Mesenchymal stem cell (in vitro differentiated cells and primary cell): ENCODE measurements at regions not wholly inside any gene's neighbourhood (a gene's known extent, or its start where the extent isn't known, plus 50 kb on each side); places are given as distances from the start of the nearest gene placed in this dataset.

Experiments
- DNase-seq: peaks from one replicate; pipeline ENCODE4 v3.0.0-alpha.2; 2013
- H2AFZ ChIP-seq: one replicate; pipeline ENCODE4 v1.6.1; 2013; ENCODE audit warnings: low read depth, mild to moderate bottlenecking, control low read depth, inconsistent platforms, low read length, moderate library complexity
- H2AK5ac ChIP-seq: 2 replicates; pipeline ENCODE4 v1.6.1; 2013; ENCODE audit warnings: low read length, moderate library complexity, mild to moderate bottlenecking, inconsistent platforms; ENCODE audit not compliant: severe bottlenecking
- H2BK120ac ChIP-seq: one replicate; pipeline ENCODE4 v1.6.1; 2013; ENCODE audit warnings: low read depth, mild to moderate bottlenecking, inconsistent platforms, low read length, moderate library complexity
- H2BK12ac ChIP-seq, 2 experiments: one replicate each; pipeline ENCODE4 v1.6.1; 2013; ENCODE audit warnings: inconsistent platforms in 2 of 2, low read length in 2 of 2, mild to moderate bottlenecking in 2 of 2, moderate library complexity in 2 of 2, control low read depth in 1 of 2
- H2BK15ac ChIP-seq: one replicate; pipeline ENCODE4 v1.6.1; 2013; ENCODE audit warnings: mild to moderate bottlenecking, low read depth, inconsistent platforms; ENCODE audit not compliant: poor library complexity, severe bottlenecking
- H2BK5ac ChIP-seq: 2 replicates; pipeline ENCODE4 v1.6.1; 2013; ENCODE audit warnings: low read depth, mild to moderate bottlenecking, low read length, control low read depth, inconsistent platforms; ENCODE audit not compliant: poor library complexity, severe bottlenecking
- H3K14ac ChIP-seq, 2 experiments: one replicate each; pipeline ENCODE4 v1.6.1; 2013; ENCODE audit warnings: inconsistent platforms in 2 of 2, low read length in 2 of 2, control low read depth in 1 of 2, mild to moderate bottlenecking in 1 of 2, moderate library complexity in 1 of 2
- H3K18ac ChIP-seq, 2 experiments: one replicate each; pipeline ENCODE4 v1.6.1; 2013; ENCODE audit warnings: inconsistent platforms in 2 of 2, low read length in 2 of 2, control low read depth in 1 of 2, low read depth in 1 of 2, mild to moderate bottlenecking in 1 of 2
- H3K23ac ChIP-seq, 2 experiments: one replicate each; pipeline ENCODE4 v1.6.1; 2013; ENCODE audit warnings: inconsistent platforms in 2 of 2, low read length in 2 of 2, mild to moderate bottlenecking in 2 of 2, moderate library complexity in 2 of 2, control low read depth in 1 of 2
- H3K27ac ChIP-seq: 2 replicates; pipeline ENCODE4 v1.5.1; 2013; ENCODE audit warnings: mild to moderate bottlenecking, moderate library complexity, low read length, control low read depth, inconsistent platforms; ENCODE audit not compliant: poor library complexity, severe bottlenecking
- H3K27me3 ChIP-seq, 2 experiments: 2 replicates each; pipeline versions ENCODE4 v1.6.1 to v1.7.0; 2013; ENCODE audit warnings: low read length in 2 of 2, mild to moderate bottlenecking in 2 of 2, moderate library complexity in 2 of 2, control low read depth in 1 of 2, inconsistent platforms in 1 of 2; ENCODE audit not compliant: control insufficient read depth in 1 of 2, insufficient read depth in 1 of 2
- H3K36me3 ChIP-seq, 2 experiments: 2 replicates each; pipeline versions ENCODE4 v1.6.1 to v1.7.0; 2013; ENCODE audit warnings: low read length in 2 of 2, control low read depth in 1 of 2, inconsistent platforms in 1 of 2, low read depth in 1 of 2, mild to moderate bottlenecking in 1 of 2; ENCODE audit not compliant: insufficient read depth in 2 of 2, control insufficient read depth in 1 of 2
- H3K4ac ChIP-seq, 2 experiments: one replicate each; pipeline ENCODE4 v1.6.1; 2013; ENCODE audit warnings: inconsistent platforms in 2 of 2, low read length in 2 of 2, mild to moderate bottlenecking in 2 of 2, moderate library complexity in 2 of 2, control low read depth in 1 of 2, low read depth in 1 of 2
- H3K4me1 ChIP-seq: 2 replicates; pipeline ENCODE4 v1.6.1; 2013; ENCODE audit warnings: low read depth, low read length, control low read depth; ENCODE audit not compliant: control insufficient read depth, insufficient read depth
- H3K4me2 ChIP-seq: 2 replicates; pipeline ENCODE4 v1.6.1; 2013; ENCODE audit warnings: low read length, mild to moderate bottlenecking, inconsistent platforms; ENCODE audit not compliant: poor library complexity, severe bottlenecking
- H3K4me3 ChIP-seq, 2 experiments: 2 replicates each; pipeline versions ENCODE4 v1.5.1 to v1.7.0; 2013; ENCODE audit warnings: low read length in 2 of 2, mild to moderate bottlenecking in 2 of 2, control low read depth in 1 of 2, low read depth in 1 of 2; ENCODE audit not compliant: insufficient read depth in 1 of 2
- H3K79me1 ChIP-seq: replicated peaks from 2 replicates; pipeline ENCODE4 v1.6.1; 2013; ENCODE audit warnings: mild to moderate bottlenecking, control low read depth, low read length, inconsistent platforms; ENCODE audit not compliant: poor library complexity, severe bottlenecking
- H3K9ac ChIP-seq: 2 replicates; pipeline ENCODE4 v1.7.0; 2013; ENCODE audit warnings: mild to moderate bottlenecking, low read length, moderate library complexity
- H3K9me3 ChIP-seq: 2 replicates; pipeline ENCODE4 v1.7.0; 2013; ENCODE audit warnings: mild to moderate bottlenecking, low read length; ENCODE audit not compliant: control insufficient read depth
- H4K8ac ChIP-seq: one replicate; pipeline ENCODE4 v1.6.1; 2013; ENCODE audit warnings: inconsistent platforms, mild to moderate bottlenecking, low read length, moderate library complexity
- H4K91ac ChIP-seq: one replicate; pipeline ENCODE4 v1.6.1; 2013; ENCODE audit warnings: mild to moderate bottlenecking, low read length, inconsistent platforms
- WGBS: methylation state at CpG from one replicate; pipeline ENCODE4 v1.1.7; 2013; ENCODE audit warnings: mixed read lengths; 5-methylcytosine and 5-hydroxymethylcytosine counted together

DNA sequence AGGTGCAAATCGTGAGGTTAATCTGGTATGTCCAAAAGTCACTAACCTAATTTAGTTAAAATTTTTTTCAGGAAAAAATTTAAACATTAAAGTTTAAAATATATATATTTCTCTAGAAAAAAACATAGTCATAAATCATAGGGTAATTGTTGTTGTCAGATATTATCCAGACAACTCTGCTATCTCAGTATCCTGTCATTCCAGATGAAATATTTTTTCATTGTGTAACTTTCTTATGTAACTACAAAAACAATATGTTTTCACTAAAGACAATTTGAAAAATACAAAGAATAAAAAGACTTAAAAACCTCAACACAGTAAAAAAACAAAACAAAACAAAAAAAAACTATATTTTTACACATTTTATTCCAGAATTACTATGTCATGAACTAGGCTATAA lies 57.6 kb downstream of the TENT5A start:
- no peaks in the 10 kb centered on the region for H3K4me1 ChIP-seq
- no peak overlapping the region for H3K14ac ChIP-seq
- no peak overlapping the region for H4K91ac ChIP-seq
- no peak overlapping the region for H2BK120ac ChIP-seq
- no peaks in the 10 kb centered on the region for H3K27me3 ChIP-seq
- no peak overlapping the region for H3K9ac ChIP-seq
- H2AK5ac ChIP-seq = no peak overlapping the region
- DNase-seq = no peak
- H3K4ac ChIP-seq = no peak overlapping the region
- H2BK12ac ChIP-seq = no peak overlapping the region
- H4K8ac ChIP-seq = no peak overlapping the region
- H2BK5ac ChIP-seq = no peak overlapping the region
- H2BK15ac ChIP-seq = no peak overlapping the region
- H3K79me1 ChIP-seq = no peaks in the 10 kb centered on the region
- no peak overlapping the region for H3K4me2 ChIP-seq
- no peak overlapping the region for H3K23ac ChIP-seq
- WGBS = no CpG with 5 or more reads among the region's 1 CpG
- no peak overlapping the region for H3K4me3 ChIP-seq
- H2AFZ ChIP-seq = no peak overlapping the region
- H3K36me3 ChIP-seq = no peaks in the 10 kb centered on the region
- no peak overlapping the region for H3K18ac ChIP-seq
- no peak overlapping the region for H3K27ac ChIP-seq
- H3K9me3 ChIP-seq = no peaks in the 10 kb centered on the region

DNA sequence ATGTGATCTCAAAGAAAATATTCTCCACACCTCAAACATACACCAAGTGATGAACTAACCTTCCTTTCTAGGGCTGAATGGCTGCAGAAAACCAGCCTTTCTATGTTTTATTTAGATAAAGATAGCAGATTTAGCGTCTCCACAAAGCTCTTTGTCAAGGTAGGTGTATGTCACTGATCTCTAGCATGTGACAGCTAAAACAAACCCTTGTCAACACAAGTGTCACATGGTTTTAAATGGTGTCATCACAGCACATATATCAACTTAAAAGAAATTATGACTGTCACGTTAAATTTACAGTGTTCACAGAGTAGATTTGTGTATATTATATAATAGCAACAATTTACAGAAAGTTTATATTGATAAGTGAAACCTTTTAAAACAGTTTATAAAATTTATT lies 58.3 kb downstream of the TENT5A start:
- Histone ChIP-seq H3K9me3 (no peaks in the 10 kb centered on the region), H2BK12ac (no peak overlapping the region), H3K4me1 (no peaks in the 10 kb centered on the region), H3K4me2 (no peak overlapping the region), H3K4ac (no peak overlapping the region), H3K14ac (no peak overlapping the region), H2BK5ac (no peak overlapping the region), H4K8ac (no peak overlapping the region), H2AFZ (no peak overlapping the region), H2BK15ac (no peak overlapping the region), H4K91ac (no peak overlapping the region), H3K27ac (no peak overlapping the region), H3K27me3 (no peaks in the 10 kb centered on the region), H2BK120ac (no peak overlapping the region), H3K4me3 (no peak overlapping the region), H2AK5ac (no peak overlapping the region), H3K36me3 (no peaks in the 10 kb centered on the region), H3K9ac (no peak overlapping the region), H3K23ac (no peak overlapping the region), H3K79me1 (no peaks in the 10 kb centered on the region), H3K18ac (no peak overlapping the region)
- no CpG with 5 or more reads among the region's 2 CpGs for WGBS
- DNase-seq = no peak

DNA sequence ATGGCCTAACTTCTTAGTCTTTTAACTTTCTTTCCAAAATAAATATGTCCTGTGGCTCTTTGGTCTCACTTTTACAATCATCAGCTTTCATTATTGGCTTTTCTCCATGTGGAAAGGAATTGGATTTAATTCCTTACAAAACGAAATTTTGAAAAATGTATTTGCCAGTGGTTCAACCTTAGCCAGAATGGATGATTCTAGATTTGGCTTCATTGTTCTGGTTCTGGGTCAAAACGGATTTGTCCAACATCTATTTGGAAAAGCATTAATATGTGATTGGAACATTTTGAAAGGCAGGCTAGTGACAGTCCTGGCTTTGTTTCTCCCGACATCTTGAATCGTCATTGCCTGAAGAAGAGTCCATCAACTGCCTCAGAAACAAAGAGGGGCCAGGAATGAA lies 59.2 kb downstream of the TENT5A start:
- no peaks in the 10 kb centered on the region for H3K36me3 ChIP-seq

DNA sequence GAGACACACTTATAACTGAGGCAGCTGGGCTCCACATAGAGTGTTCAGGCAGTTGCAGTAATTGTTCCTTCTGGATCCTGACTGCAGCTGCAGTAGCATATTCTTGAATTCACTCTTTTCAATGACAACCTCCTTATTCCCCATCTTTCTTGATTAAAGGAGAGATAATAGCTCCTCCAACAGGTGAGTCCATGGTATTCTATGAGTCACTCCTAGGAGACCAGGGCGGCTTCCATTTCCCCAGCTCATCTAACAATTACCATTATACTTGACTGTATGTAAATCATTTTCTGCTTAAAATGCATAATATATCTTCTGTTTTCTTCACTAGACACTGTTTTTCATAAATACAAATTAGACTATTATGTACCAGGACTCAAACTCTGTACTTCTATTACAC lies 62.4 kb downstream of the TENT5A start:
- no peak for DNase-seq
- Histone ChIP-seq H2BK15ac (no peak overlapping the region), H4K91ac (no peak overlapping the region), H3K4me2 (no peak overlapping the region), H3K79me1 (no peaks in the 10 kb centered on the region), H3K9me3 (no peaks in the 10 kb centered on the region), H3K14ac (no peak overlapping the region), H3K27me3 (no peaks in the 10 kb centered on the region), H2BK120ac (no peak overlapping the region), H3K4me3 (no peak overlapping the region), H2AK5ac (no peak overlapping the region), H4K8ac (no peak overlapping the region), H2AFZ (no peak overlapping the region), H3K4me1 (no peaks in the 10 kb centered on the region), H3K27ac (no peak overlapping the region), H3K9ac (no peak overlapping the region), H3K4ac (no peak overlapping the region), H3K23ac (no peak overlapping the region), H2BK12ac (no peak overlapping the region), H3K18ac (no peak overlapping the region), H3K36me3 (no peaks in the 10 kb centered on the region), H2BK5ac (no peak overlapping the region)
- no CpG with 5 or more reads among the region's 1 CpG for WGBS

More for the DNA sequence above, 59.2 kb downstream of the TENT5A start:
- no peak overlapping the region for H4K91ac ChIP-seq
- no peak overlapping the region for H3K4me3 ChIP-seq
- no peak overlapping the region for H2BK15ac ChIP-seq
- no peaks in the 10 kb centered on the region for H3K4me1 ChIP-seq
- H2BK120ac ChIP-seq = no peak overlapping the region
- H3K23ac ChIP-seq = no peak overlapping the region
- no peak overlapping the region for H3K9ac ChIP-seq
- H2AK5ac ChIP-seq = no peak overlapping the region
- no peak for DNase-seq
- H3K4me2 ChIP-seq = no peak overlapping the region
- no peaks in the 10 kb centered on the region for H3K9me3 ChIP-seq
- no peak overlapping the region for H3K18ac ChIP-seq
- no peak overlapping the region for H3K4ac ChIP-seq
- H3K79me1 ChIP-seq = no peaks in the 10 kb centered on the region
- no peak overlapping the region for H4K8ac ChIP-seq
- H2BK12ac ChIP-seq = no peak overlapping the region
- no peak overlapping the region for H2BK5ac ChIP-seq
- 95% methylated on average over 4 of the region's 4 CpGs for WGBS
- H2AFZ ChIP-seq = no peak overlapping the region
- H3K14ac ChIP-seq = no peak overlapping the region
- no peaks in the 10 kb centered on the region for H3K27me3 ChIP-seq
- no peak overlapping the region for H3K27ac ChIP-seq
